UCSD-AML1 (cell line): ENCODE measurements at regions not wholly inside any gene's neighbourhood (a gene's known extent, or its start where the extent isn't known, plus 50 kb on each side); places are given as distances from the start of the nearest gene placed in this dataset.

ENCODE experiments used
- DNase-seq: peaks from one replicate; lab custom pipeline; 2025; ENCODE audit not compliant: unreplicated experiment; lab: John Stamatoyannopoulos, UW

GRCh38 chr17:45709728-45710288 lies 74.3 kb upstream of the CRHR1 start:
- no peak for DNase-seq

- DNase-seq, result no peak
Measured at GRCh38 chr17:45715787-45716186, 68.3 kb upstream of the CRHR1 start.

- no peak for DNase-seq
Measured at GRCh38 chr17:45718791-45719190, 65.3 kb upstream of the CRHR1 start.

- no peak for DNase-seq
Measured at GRCh38 chr17:45719335-45720071, 64.6 kb upstream of the CRHR1 start.

- DNase-seq, result no peak
Measured at GRCh38 chr17:45720386-45720785, 63.7 kb upstream of the CRHR1 start.

GRCh38 chr17:45722161-45722560 lies 62.0 kb upstream of the CRHR1 start:
- no peak for DNase-seq

- DNase-seq, result no peak
Measured at GRCh38 chr17:45729294-45729907, 54.7 kb upstream of the CRHR1 start.

- no peak for DNase-seq
Measured at GRCh38 chr17:45730192-45730591, 53.9 kb upstream of the CRHR1 start.

- no peak for DNase-seq
Measured at GRCh38 chr17:45731459-45731858, 52.7 kb upstream of the CRHR1 start.

GRCh38 chr17:45732926-45733505 lies 51.1 kb upstream of the CRHR1 start:
- DNase-seq, result no peak

GRCh38 chr17:45733781-45734180 lies 50.3 kb upstream of the CRHR1 start:
- DNase-seq, result no peak
